HEK293 (cell line): ENCODE measurements at regions not wholly inside any gene's neighbourhood (a gene's known extent, or its start where the extent isn't known, plus 50 kb on each side); places are given as distances from the start of the nearest gene placed in this dataset.

Experiments used
- CTCF ChIA-PET: fragments of 350-600 bp; formaldehyde crosslinking; extraction: SDS; loops from one replicate; lab custom pipeline; 2021; ENCODE audit warnings: antibody characterized with exemption; lab: Yijun Ruan, JAX
- POLR2A ChIA-PET: fragments of 300-600 bp; formaldehyde crosslinking; extraction: SDS; loops from one replicate; lab custom pipeline; 2020; ENCODE audit warnings: antibody characterized with exemption, inconsistent platforms; lab: Yijun Ruan, JAX
- H3K27ac ChIP-seq: fragments of 200-500 bp; sonication (Bioruptor generic); 2 replicates; pipeline ENCODE4 v1.5.1; 2014; ENCODE audit warnings: low read depth, low read length, control low read depth, inconsistent platforms; ENCODE audit errors: extremely low read depth
- H3K36me3 ChIP-seq, 2 experiments: fragments of 200-500 bp in 1 of 2; sonication (Bioruptor generic) in 1 of 2; 1 replicate in 1 of 2; 2 replicates in 1 of 2; pipeline ENCODE4 v1.5.1; 2014 to 2017; ENCODE audit warnings: inconsistent platforms in 2 of 2, low read length in 2 of 2; ENCODE audit not compliant: control insufficient read depth in 2 of 2, insufficient read depth in 1 of 2
- H3K4me1 ChIP-seq: fragments of 200-500 bp; sonication (Bioruptor generic); 2 replicates; pipeline ENCODE4 v1.5.1; 2014; ENCODE audit warnings: mild to moderate bottlenecking, low read length, inconsistent platforms; ENCODE audit not compliant: control insufficient read depth, insufficient read depth
- H3K4me3 ChIP-seq: 2 replicates; pipeline ENCODE4 v1.5.1; 2011; ENCODE audit warnings: low read depth, mild to moderate bottlenecking, control low read depth, low read length, moderate library complexity
- H3K9me3 ChIP-seq: fragments of 200-500 bp; sonication (Bioruptor generic); 2 replicates; pipeline ENCODE4 v1.5.1; 2014; ENCODE audit warnings: low read depth, low read length, inconsistent platforms; ENCODE audit not compliant: control insufficient read depth, insufficient read depth
- EGR2 ChIP-seq: fragments of 450-650 bp; formaldehyde crosslinking; IDR thresholded peaks from 2 replicates; pipeline ENCODE4 v1.5.1; 2016; ENCODE audit warnings: low read depth, missing biosample characterization, missing genetic modification characterization
- GFI1B ChIP-seq: fragments of 450-650 bp; formaldehyde crosslinking; IDR thresholded peaks from 2 replicates; pipeline ENCODE4 v1.5.1; 2016; ENCODE audit warnings: missing biosample characterization, missing genetic modification characterization
- GLIS1 ChIP-seq: fragments of 450-650 bp; formaldehyde crosslinking; IDR thresholded peaks from 2 replicates; pipeline ENCODE4 v1.5.1; 2016; ENCODE audit warnings: missing biosample characterization, missing genetic modification characterization
- RBAK ChIP-seq: fragments of 450-650 bp; formaldehyde crosslinking; IDR thresholded peaks from 2 replicates; pipeline ENCODE4 v1.5.1; 2016; ENCODE audit warnings: missing biosample characterization, missing genetic modification characterization
- YY1 ChIP-seq: fragments of 450-650 bp; formaldehyde crosslinking; IDR thresholded peaks from 2 replicates; pipeline ENCODE4 v1.5.1; 2018; ENCODE audit warnings: missing biosample characterization, missing genetic modification characterization
- YY2 ChIP-seq: fragments of 450-650 bp; formaldehyde crosslinking; IDR thresholded peaks from 2 replicates; pipeline ENCODE4 v1.5.1; 2016; ENCODE audit warnings: missing biosample characterization, missing genetic modification characterization
- ZBTB20 ChIP-seq: fragments of 450-650 bp; formaldehyde crosslinking; IDR thresholded peaks from 2 replicates; pipeline ENCODE4 v1.5.1; 2016; ENCODE audit warnings: missing biosample characterization, missing genetic modification characterization
- ZNF394 ChIP-seq: fragments of 450-650 bp; formaldehyde crosslinking; IDR thresholded peaks from 2 replicates; pipeline ENCODE4 v1.5.1; 2016; ENCODE audit warnings: missing biosample characterization, missing genetic modification characterization, mild to moderate bottlenecking, moderate library complexity, borderline replicate concordance
- ZNF433 ChIP-seq: fragments of 450-650 bp; formaldehyde crosslinking; IDR thresholded peaks from 2 replicates; pipeline ENCODE4 v1.5.1; 2016; ENCODE audit warnings: missing biosample characterization, missing genetic modification characterization, low read depth
- ZNF529 ChIP-seq: fragments of 450-650 bp; formaldehyde crosslinking; IDR thresholded peaks from 2 replicates; pipeline ENCODE4 v1.5.1; 2017; ENCODE audit warnings: missing genetic modification characterization, missing biosample characterization; ENCODE audit not compliant: insufficient replicate concordance
- ZNF544 ChIP-seq: fragments of 450-650 bp; formaldehyde crosslinking; IDR thresholded peaks from 2 replicates; pipeline ENCODE4 v1.5.0; 2017; ENCODE audit warnings: missing biosample characterization, missing genetic modification characterization
- ZNF629 ChIP-seq: fragments of 450-650 bp; formaldehyde crosslinking; IDR thresholded peaks from 2 replicates; pipeline ENCODE4 v1.5.1; 2017; ENCODE audit warnings: missing biosample characterization, missing genetic modification characterization
- ZNF677 ChIP-seq: fragments of 450-650 bp; IDR thresholded peaks from 2 replicates; pipeline ENCODE4 v1.5.0; 2018; ENCODE audit warnings: missing biosample characterization, mild to moderate bottlenecking, missing genetic modification characterization, moderate library complexity
- ZNF747 ChIP-seq: fragments of 450-650 bp; formaldehyde crosslinking; IDR thresholded peaks from 2 replicates; pipeline ENCODE4 v1.5.1; 2016; ENCODE audit warnings: missing biosample characterization, missing genetic modification characterization
- ZNF785 ChIP-seq: fragments of 450-650 bp; formaldehyde crosslinking; IDR thresholded peaks from 2 replicates; pipeline ENCODE4 v1.5.1; 2016; ENCODE audit warnings: missing biosample characterization, missing genetic modification characterization
- TF ChIP-seq, protein P1 (sequence below): fragments of 450-650 bp; formaldehyde crosslinking; optimal IDR thresholded peaks from 2 replicates; pipeline ENCODE3; 2016; ENCODE audit warnings: missing biosample characterization, mild to moderate bottlenecking, missing genetic modification characterization
- TF ChIP-seq, protein P2 (sequence below): fragments of 450-650 bp; formaldehyde crosslinking; IDR thresholded peaks from 2 replicates; pipeline ENCODE4 v1.5.1; 2016; ENCODE audit warnings: missing biosample characterization, missing genetic modification characterization
- TF ChIP-seq, protein P3 (sequence below): fragments of 450-650 bp; formaldehyde crosslinking; IDR thresholded peaks from 2 replicates; pipeline ENCODE4 v1.5.1; 2016; ENCODE audit warnings: missing biosample characterization, missing genetic modification characterization
- TF ChIP-seq, protein P4 (sequence below): fragments of 450-650 bp; formaldehyde crosslinking; IDR thresholded peaks from 2 replicates; pipeline ENCODE4 v1.5.1; 2016; ENCODE audit warnings: missing biosample characterization, missing genetic modification characterization

DNA sequence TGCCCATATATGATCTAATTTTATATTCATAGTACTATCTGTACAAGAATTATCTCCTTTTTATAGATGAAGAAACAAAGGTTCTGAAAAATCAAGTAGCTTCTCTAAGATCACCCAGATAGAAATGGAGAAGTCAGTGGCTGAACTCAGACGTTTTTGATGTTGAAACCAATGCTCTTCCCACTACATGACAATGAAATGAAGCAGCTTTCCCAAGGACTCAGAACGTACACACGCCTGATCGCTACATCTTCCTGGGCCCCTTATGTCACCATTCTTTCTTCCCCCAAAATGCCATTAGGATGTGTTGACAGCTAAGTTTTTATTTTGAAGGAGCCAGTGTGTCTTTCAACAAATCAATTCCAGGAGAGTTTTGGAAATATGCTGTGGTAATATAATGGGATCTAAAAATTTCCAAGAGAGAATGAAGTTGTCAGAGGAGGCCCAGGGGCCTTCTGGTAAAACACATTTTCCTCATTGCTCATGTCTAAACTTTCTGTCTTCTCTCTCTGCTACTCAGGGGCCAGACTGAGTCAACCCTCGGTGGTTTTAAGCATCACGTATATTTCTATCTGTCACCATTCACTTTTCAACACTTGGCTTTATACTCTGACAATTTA is 98.1 kb upstream of the COL21A1 start:
- H3K27ac ChIP-seq, result no peak overlapping the region
- H3K4me1 ChIP-seq, result no peaks in the 10 kb centered on the region
- no peaks in the 10 kb centered on the region; the same call in 1 of the 2 replicates for H3K9me3 ChIP-seq
- ChIA-PET CTCF (interaction anchor here (4.2 kb wide), 1 partner anchor 31 kb away, joined by 26 read pairs; no protein-coding TSS in a partner anchor), POLR2A (no interaction called here)
- TF ChIP-seq, protein P1, sequence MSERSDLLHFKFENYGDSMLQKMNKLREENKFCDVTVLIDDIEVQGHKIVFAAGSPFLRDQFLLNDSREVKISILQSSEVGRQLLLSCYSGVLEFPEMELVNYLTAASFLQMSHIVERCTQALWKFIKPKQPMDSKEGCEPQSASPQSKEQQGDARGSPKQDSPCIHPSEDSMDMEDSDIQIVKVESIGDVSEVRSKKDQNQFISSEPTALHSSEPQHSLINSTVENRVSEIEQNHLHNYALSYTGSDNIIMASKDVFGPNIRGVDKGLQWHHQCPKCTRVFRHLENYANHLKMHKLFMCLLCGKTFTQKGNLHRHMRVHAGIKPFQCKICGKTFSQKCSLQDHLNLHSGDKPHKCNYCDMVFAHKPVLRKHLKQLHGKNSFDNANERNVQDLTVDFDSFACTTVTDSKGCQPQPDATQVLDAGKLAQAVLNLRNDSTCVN, result no peak
- TF ChIP-seq YY2 (tag by site-specific recombination) (no peak), ZNF394 (tag by site-specific recombination) (no peak), ZNF677 (tag by site-specific recombination) (no peak), ZNF629 (tag by site-specific recombination) (no peak), ZNF747 (tag by site-specific recombination) (no peak), ZNF529 (no peak), YY1 (tag by site-specific recombination) (no peak), GFI1B (tag by site-specific recombination) (no peak), EGR2 (no peak), GLIS1 (tag by site-specific recombination) (no peak), RBAK (tag by site-specific recombination) (no peak), ZNF785 (tag by site-specific recombination) (no peak), ZNF433 (tag by site-specific recombination) (no peak)
- TF ChIP-seq, protein P2, sequence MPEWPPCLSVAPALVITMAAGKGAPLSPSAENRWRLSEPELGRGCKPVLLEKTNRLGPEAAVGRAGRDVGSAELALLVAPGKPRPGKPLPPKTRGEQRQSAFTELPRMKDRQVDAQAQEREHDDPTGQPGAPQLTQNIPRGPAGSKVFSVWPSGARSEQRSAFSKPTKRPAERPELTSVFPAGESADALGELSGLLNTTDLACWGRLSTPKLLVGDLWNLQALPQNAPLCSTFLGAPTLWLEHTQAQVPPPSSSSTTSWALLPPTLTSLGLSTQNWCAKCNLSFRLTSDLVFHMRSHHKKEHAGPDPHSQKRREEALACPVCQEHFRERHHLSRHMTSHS (tag by site-specific recombination), result no peak
- no peak overlapping the region for H3K4me3 ChIP-seq
- no peaks in the 10 kb centered on the region for H3K36me3 ChIP-seq

DNA sequence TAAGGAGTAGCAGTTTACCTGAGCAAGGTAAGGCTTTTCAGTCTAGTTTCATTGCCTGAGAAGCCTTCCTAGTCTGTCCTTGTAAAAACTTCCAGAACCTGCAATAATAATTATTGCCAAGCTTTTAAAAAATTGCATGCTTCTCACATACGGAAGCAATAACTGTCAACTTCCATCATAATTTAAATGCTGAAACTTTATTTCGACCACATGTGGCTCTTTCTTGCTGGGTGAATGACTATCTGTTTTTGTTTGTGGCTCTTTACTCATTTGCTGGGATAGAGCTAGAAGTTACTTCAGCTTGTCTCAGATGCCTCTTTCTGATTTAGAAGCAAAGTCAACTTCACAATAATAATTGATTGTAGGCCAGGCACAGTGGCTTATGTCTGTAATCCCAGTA is 95.9 kb upstream of the COL21A1 start:
- POLR2A ChIA-PET, result interaction anchor here (0.6 kb wide), 1 partner anchor 21 kb away, joined by 4 read pairs; no protein-coding TSS in a partner anchor

More for the DNA sequence above, 95.9 kb upstream of the COL21A1 start:
- Histone ChIP-seq H3K4me3 (no peak overlapping the region), H3K9me3 (no peaks in the 10 kb centered on the region; the same call in 1 of the 2 replicates), H3K4me1 (no peaks in the 10 kb centered on the region), H3K27ac (no peak overlapping the region), H3K36me3 (no peaks in the 10 kb centered on the region)
- TF ChIP-seq ZNF544 (tag by site-specific recombination) (no peak), ZBTB20 (no peak)
- TF ChIP-seq, protein P3, sequence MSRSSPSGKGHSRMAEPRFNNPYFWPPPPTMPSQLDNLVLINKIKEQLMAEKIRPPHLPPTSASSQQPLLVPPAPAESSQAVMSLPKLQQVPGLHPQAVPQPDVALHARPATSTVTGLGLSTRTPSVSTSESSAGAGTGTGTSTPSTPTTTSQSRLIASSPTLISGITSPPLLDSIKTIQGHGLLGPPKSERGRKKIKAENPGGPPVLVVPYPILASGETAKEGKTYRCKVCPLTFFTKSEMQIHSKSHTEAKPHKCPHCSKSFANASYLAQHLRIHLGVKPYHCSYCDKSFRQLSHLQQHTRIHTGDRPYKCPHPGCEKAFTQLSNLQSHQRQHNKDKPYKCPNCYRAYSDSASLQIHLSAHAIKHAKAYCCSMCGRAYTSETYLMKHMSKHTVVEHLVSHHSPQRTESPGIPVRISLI (tag by site-specific recombination), result no peak
- TF ChIP-seq, protein P4, sequence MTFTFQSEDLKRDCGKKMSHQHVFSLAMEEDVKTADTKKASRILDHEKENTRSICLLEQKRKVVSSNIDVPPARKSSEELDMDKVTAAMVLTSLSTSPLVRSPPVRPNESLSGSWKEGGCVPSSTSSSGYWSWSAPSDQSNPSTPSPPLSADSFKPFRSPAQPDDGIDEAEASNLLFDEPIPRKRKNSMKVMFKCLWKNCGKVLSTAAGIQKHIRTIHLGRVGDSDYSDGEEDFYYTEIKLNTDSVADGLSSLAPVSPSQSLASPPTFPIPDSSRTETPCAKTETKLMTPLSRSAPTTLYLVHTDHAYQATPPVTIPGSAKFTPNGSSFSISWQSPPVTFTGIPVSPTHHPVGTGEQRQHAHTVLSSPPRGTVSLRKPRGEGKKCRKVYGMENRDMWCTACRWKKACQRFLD, result no peak
- CTCF ChIA-PET, result interaction anchor here (0.6 to 1.2 kb wide), 5 partner anchors 9 to 318 kb away, joined by 3 to 5 read pairs (median 3); no protein-coding TSS in a partner anchor
